Transverse colon (tissue), 4 donors: ENCODE measurements at regions not wholly inside any gene's neighbourhood (a gene's known extent, or its start where the extent isn't known, plus 50 kb on each side); places are given as distances from the start of the nearest gene placed in this dataset.

ENCODE experiments used
- CTCF ChIP-seq, 5 experiments: fragments of 200-600 bp in 3 of 5; fragments of 450-650 bp in 2 of 5; sonication (generic) in 3 of 5; IDR thresholded peaks; 1 replicate in 2 of 5; 2 replicates in 3 of 5; pipeline ENCODE4 v1.5.1; 2016 to 2017; ENCODE audit warnings: antibody characterized with exemption in 5 of 5, inconsistent platforms in 3 of 5, mild to moderate bottlenecking in 2 of 5, moderate library complexity in 1 of 5
- EP300 ChIP-seq: sonication (generic); formaldehyde crosslinking; IDR thresholded peaks from one replicate; pipeline ENCODE4 v1.6.1; 2017; ENCODE audit warnings: antibody characterized with exemption, low read depth
- POLR2A ChIP-seq: fragments of 450-650 bp; IDR thresholded peaks from one replicate; pipeline ENCODE4 v1.6.1; 2016; ENCODE audit warnings: antibody characterized with exemption, mild to moderate bottlenecking, moderate library complexity
- POLR2AphosphoS5 ChIP-seq, 3 donors: sonication (generic); formaldehyde crosslinking; IDR thresholded peaks; one replicate each; pipeline ENCODE4 v1.6.1; 2016; ENCODE audit warnings: antibody characterized with exemption in 3 of 3

- no peak for TF ChIP-seq POLR2A
- TF ChIP-seq CTCF (IDR thresholded peaks at IDR 0.05): no peak
- no peak for TF ChIP-seq POLR2AphosphoS5 (IDR thresholded peaks at IDR 0.05)
- TF ChIP-seq EP300: no peak
Measured at GRCh38 chr6:160863782-160864181, 127.8 kb upstream of the MAP3K4 start.
